B cell (primary cell): ENCODE measurements at regions not wholly inside any gene's neighbourhood (a gene's known extent, or its start where the extent isn't known, plus 50 kb on each side); places are given as distances from the start of the nearest gene placed in this dataset.
A peak's percentile ranks its signal among the peaks of the same experiment; 100 is the strongest.

Source experiments
- ATAC-seq: fragments of 200-7000 bp; cut with Tn5 transposase; one replicate; pipeline ENCODE4 v1.10.0; 2021; ENCODE audit warnings: low read depth, mild to moderate bottlenecking, moderate number of reproducible peaks, moderate library complexity
- CTCF ChIA-PET: fragments of 350-600 bp; sonication (Branson Sonifier 250); formaldehyde crosslinking; loops from one replicate; lab custom pipeline; 2021; ENCODE audit warnings: antibody characterized with exemption, inconsistent platforms; lab: Charles Lee
- POLR2A ChIA-PET: fragments of 350-600 bp; sonication (Branson Sonifier 250); formaldehyde crosslinking; loops from one replicate; lab custom pipeline; 2021; ENCODE audit warnings: antibody characterized with exemption; lab: Charles Lee
- DNase-seq: peaks from one replicate; pipeline ENCODE4 v3.0.0; 2013
- H2AFZ ChIP-seq: 2 replicates; pipeline ENCODE4 v1.6.1; 2012; ENCODE audit warnings: mild to moderate bottlenecking, low read depth, low read length; ENCODE audit not compliant: insufficient read depth, poor library complexity, severe bottlenecking
- H3K27ac ChIP-seq, 2 donors: 1 replicate in 1 of 2; 2 replicates in 1 of 2; pipeline ENCODE4 v1.5.1; 2012 to 2013; ENCODE audit warnings: low read length in 2 of 2, mild to moderate bottlenecking in 2 of 2, moderate library complexity in 1 of 2
- H3K27me3 ChIP-seq, 4 experiments: fragments of 200-600 bp in 1 of 4; sonication (generic) in 1 of 4; replicated peaks in 1 of 4; 1 replicate in 2 of 4; 2 replicates in 2 of 4; pipeline versions ENCODE4 v1.6.1 to v1.7.0; 2013 to 2016; ENCODE audit warnings: low read length in 3 of 4, mild to moderate bottlenecking in 2 of 4, mixed read lengths in 1 of 4, moderate library complexity in 1 of 4; ENCODE audit not compliant: insufficient read depth in 4 of 4, control insufficient read depth in 3 of 4; ENCODE audit errors: control extremely low read depth in 1 of 4
- H3K36me3 ChIP-seq, 2 experiments: replicated peaks in 1 of 2; 1 replicate in 1 of 2; 2 replicates in 1 of 2; pipeline versions ENCODE4 v1.6.1 to v1.7.1; 2013; ENCODE audit warnings: low read length in 1 of 2; ENCODE audit not compliant: insufficient read depth in 2 of 2, control insufficient read depth in 1 of 2; ENCODE audit errors: control extremely low read depth in 1 of 2, extremely low read depth in 1 of 2
- H3K4me1 ChIP-seq, 2 donors: fragments of 200-600 bp in 1 of 2; sonication (generic) in 1 of 2; 1 replicate in 1 of 2; 2 replicates in 1 of 2; pipeline versions ENCODE4 v1.5.1 to v1.6.1; 2013 to 2017; ENCODE audit warnings: low read length in 2 of 2; ENCODE audit not compliant: control insufficient read depth in 2 of 2, insufficient read depth in 2 of 2
- H3K4me2 ChIP-seq: replicated peaks from 2 replicates; pipeline ENCODE3; 2012; ENCODE audit warnings: mild to moderate bottlenecking, low read depth, low read length; ENCODE audit not compliant: poor library complexity, severe bottlenecking
- H3K4me3 ChIP-seq, 5 experiments: fragments of 200-600 bp in 1 of 5; sonication (generic) in 1 of 5; 1 replicate in 3 of 5; 2 replicates in 2 of 5; pipeline versions ENCODE4 v1.5.1 to v1.7.0; 2011 to 2016; ENCODE audit warnings: low read length in 4 of 5, mild to moderate bottlenecking in 4 of 5, low read depth in 2 of 5, control low read depth in 1 of 5, moderate library complexity in 1 of 5; ENCODE audit not compliant: insufficient read depth in 1 of 5; ENCODE audit errors: control extremely low read depth in 1 of 5, extremely low read depth in 1 of 5
- H3K79me2 ChIP-seq: fragments of 200-600 bp; sonication (generic); one replicate; pipeline ENCODE4 v1.6.0; 2016; ENCODE audit warnings: low read length; ENCODE audit not compliant: control insufficient read depth, insufficient read depth
- H3K9ac ChIP-seq: fragments of 200-600 bp; sonication (generic); 2 replicates; pipeline ENCODE4 v1.6.1; 2017; ENCODE audit warnings: mild to moderate bottlenecking, low read length, moderate library complexity
- H3K9me3 ChIP-seq, 3 donors: one replicate each; pipeline versions ENCODE4 v1.6.1 to v1.7.1; 2013; ENCODE audit warnings: low read length in 2 of 3; ENCODE audit not compliant: control insufficient read depth in 2 of 3, insufficient read depth in 1 of 3; ENCODE audit errors: control extremely low read depth in 1 of 3
- H4K20me1 ChIP-seq: 2 replicates; pipeline ENCODE4 v1.6.0; 2012; ENCODE audit warnings: mild to moderate bottlenecking, low read length; ENCODE audit not compliant: insufficient read depth, control insufficient read depth, poor library complexity, severe bottlenecking
- H3K27ac Mint-ChIP-seq: one replicate; pipeline ENCODE4 v1.8.0; 2021; ENCODE audit warnings: mixed read lengths
- H3K27me3 Mint-ChIP-seq: one replicate; pipeline ENCODE4 v1.8.0; 2021; ENCODE audit warnings: mixed read lengths
- H3K4me1 Mint-ChIP-seq: one replicate; pipeline ENCODE4 v1.8.0; 2021; ENCODE audit warnings: mixed read lengths
- H3K4me3 Mint-ChIP-seq: one replicate; pipeline ENCODE4 v1.8.0; 2021; ENCODE audit warnings: mixed read lengths
- H3K9me3 Mint-ChIP-seq: one replicate; pipeline ENCODE4 v1.8.0; 2022; ENCODE audit warnings: mixed read lengths; ENCODE audit not compliant: insufficient read depth
- EZH2 ChIP-seq: IDR thresholded peaks from 2 replicates; pipeline ENCODE4 v1.6.1; 2012; ENCODE audit warnings: borderline replicate concordance, low read depth, mild to moderate bottlenecking, moderate library complexity, low read length; ENCODE audit not compliant: insufficient read depth, poor library complexity, severe bottlenecking
- WGBS: methylation state at CpG from one replicate; pipeline ENCODE4 v1.1.5; 2013; ENCODE audit warnings: missing lambda C conversion rate; ENCODE audit not compliant: insufficient coverage; 5-methylcytosine and 5-hydroxymethylcytosine counted together
- intact Hi-C: fragments of 100-400 bp; cut with micrococcal nuclease; formaldehyde crosslinking; loops from one replicate; pipeline ENCODE4 v1.10.0; 2022
- TF ChIP-seq, protein P1 (sequence below): fragments of 200-600 bp; IDR thresholded peaks from one replicate; pipeline ENCODE4 v1.8.0; 2022; ENCODE audit warnings: antibody characterized with exemption, mild to moderate bottlenecking

DNA sequence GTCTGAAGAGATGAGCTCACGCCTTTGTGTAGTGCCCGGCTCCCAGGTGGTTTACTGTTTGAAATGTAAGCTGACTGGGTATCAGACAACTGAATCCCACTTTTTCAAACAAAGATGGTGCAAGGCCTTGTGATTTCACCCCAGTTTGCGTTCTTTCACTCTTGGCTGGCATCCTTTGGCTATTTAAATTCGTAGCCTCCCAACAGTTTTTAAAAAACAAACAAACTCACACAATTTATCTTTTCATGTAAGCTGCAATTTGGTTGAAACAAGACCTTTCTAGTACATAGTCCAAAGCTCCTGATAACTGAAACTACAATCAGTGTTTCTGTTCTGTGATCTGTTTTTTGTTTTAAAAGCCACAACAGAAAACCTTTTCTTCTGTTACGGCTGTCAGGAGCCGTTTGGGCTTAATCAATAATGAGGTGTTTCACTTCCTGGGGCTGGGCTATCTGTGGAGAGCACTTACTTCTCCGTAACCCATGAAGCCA, 65.1 kb upstream of the NPAS1 start:
- Histone ChIP-seq H3K4me3 (peak overlapping the region in 1 of 5 experiments; percentile 25), H3K4me1 (peaks cover 12 to 14% of the 10 kb centered on the region in 2 donors)

More for the DNA sequence above, 65.1 kb upstream of the NPAS1 start:
- H3K79me2 ChIP-seq: peaks cover 32% of the 10 kb centered on the region
- H3K9ac ChIP-seq: peak overlapping the region; percentile 37
- intact Hi-C loops: loop anchor here (10.0 kb wide), 1 partner anchor 100 kb away; the partner anchor contains the start of gene AP2S1
- 62% methylated on average over 6 of the region's 7 CpGs for WGBS
- Mint-ChIP-seq H3K27me3 (no peaks in the 10 kb centered on the region), H3K27ac (peak overlapping the region; percentile 65), H3K4me1 (peaks cover 34% of the 10 kb centered on the region), H3K9me3 (no peaks in the 10 kb centered on the region), H3K4me3 (peak overlapping the region; percentile 44)
- peaks cover 2 to 3% of the 10 kb centered on the region in 2 experiments for H3K36me3 ChIP-seq
- H4K20me1 ChIP-seq: peaks cover 25% of the 10 kb centered on the region
- ATAC-seq: no peak
- ChIA-PET POLR2A (no interaction called here), CTCF (interaction anchor here (0.7 to 1.5 kb wide), 3 partner anchors 10 to 59 kb away, joined by 3 to 7 read pairs (median 3); no protein-coding TSS in a partner anchor)
- H3K27ac ChIP-seq: peak overlapping the region in 1 of 2 donors; percentile 18
- TF ChIP-seq EZH2: no peak
- TF ChIP-seq, protein P1, sequence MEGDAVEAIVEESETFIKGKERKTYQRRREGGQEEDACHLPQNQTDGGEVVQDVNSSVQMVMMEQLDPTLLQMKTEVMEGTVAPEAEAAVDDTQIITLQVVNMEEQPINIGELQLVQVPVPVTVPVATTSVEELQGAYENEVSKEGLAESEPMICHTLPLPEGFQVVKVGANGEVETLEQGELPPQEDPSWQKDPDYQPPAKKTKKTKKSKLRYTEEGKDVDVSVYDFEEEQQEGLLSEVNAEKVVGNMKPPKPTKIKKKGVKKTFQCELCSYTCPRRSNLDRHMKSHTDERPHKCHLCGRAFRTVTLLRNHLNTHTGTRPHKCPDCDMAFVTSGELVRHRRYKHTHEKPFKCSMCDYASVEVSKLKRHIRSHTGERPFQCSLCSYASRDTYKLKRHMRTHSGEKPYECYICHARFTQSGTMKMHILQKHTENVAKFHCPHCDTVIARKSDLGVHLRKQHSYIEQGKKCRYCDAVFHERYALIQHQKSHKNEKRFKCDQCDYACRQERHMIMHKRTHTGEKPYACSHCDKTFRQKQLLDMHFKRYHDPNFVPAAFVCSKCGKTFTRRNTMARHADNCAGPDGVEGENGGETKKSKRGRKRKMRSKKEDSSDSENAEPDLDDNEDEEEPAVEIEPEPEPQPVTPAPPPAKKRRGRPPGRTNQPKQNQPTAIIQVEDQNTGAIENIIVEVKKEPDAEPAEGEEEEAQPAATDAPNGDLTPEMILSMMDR: no peak
- H3K4me2 ChIP-seq: peak overlapping the region; percentile 58
- no peak overlapping the region for H2AFZ ChIP-seq
- no peak for DNase-seq
- H3K27me3 ChIP-seq: no peaks in the 10 kb centered on the region
- no peaks in the 10 kb centered on the region for H3K9me3 ChIP-seq
